Ovary (tissue), 3 donors: ENCODE measurements at regions not wholly inside any gene's neighbourhood (a gene's known extent, or its start where the extent isn't known, plus 50 kb on each side); places are given as distances from the start of the nearest gene placed in this dataset.
"Not testable (repeated sequence)": the region's sequence is repeated elsewhere in the genome, so short reads cannot be mapped to it uniquely, and the experiment has no call there.

Experiments
- POLR2A ChIP-seq: fragments of 450-650 bp; IDR thresholded peaks from one replicate; pipeline ENCODE4 v1.6.1; 2017; ENCODE audit warnings: antibody characterized with exemption, mild to moderate bottlenecking, moderate library complexity
- TF ChIP-seq, protein P1 (sequence below), 3 donors: fragments of 450-650 bp in 2 of 3; fragments of 200-600 bp in 1 of 3; IDR thresholded peaks; one replicate each; pipeline versions ENCODE4 v1.5.1 to v1.8.0; 2016 to 2022; ENCODE audit warnings: antibody characterized with exemption in 3 of 3, mild to moderate bottlenecking in 1 of 3
- donor health status: DM: no; HTN: no; CAD: no.

DNA sequence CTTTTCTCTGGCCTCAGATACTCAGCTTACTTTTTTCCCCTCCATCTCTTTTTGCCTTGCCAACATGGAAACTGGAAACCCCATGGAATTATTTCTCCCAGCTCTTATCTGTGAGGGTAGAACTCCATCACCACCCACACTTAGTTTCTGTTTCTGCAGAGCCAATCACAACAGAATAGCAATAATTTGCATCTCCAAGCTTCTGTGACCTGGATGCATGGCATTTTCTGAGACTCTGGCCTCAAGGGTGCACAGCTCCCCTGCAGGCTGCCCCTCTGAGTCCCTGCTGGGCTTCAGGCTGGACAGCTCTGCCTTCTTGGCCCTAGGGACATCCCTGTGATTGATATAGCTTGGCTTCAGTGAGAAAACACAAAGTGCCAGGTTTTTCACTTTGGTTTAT is 316.5 kb upstream of the FZD8 start:
- TF ChIP-seq, protein P1, sequence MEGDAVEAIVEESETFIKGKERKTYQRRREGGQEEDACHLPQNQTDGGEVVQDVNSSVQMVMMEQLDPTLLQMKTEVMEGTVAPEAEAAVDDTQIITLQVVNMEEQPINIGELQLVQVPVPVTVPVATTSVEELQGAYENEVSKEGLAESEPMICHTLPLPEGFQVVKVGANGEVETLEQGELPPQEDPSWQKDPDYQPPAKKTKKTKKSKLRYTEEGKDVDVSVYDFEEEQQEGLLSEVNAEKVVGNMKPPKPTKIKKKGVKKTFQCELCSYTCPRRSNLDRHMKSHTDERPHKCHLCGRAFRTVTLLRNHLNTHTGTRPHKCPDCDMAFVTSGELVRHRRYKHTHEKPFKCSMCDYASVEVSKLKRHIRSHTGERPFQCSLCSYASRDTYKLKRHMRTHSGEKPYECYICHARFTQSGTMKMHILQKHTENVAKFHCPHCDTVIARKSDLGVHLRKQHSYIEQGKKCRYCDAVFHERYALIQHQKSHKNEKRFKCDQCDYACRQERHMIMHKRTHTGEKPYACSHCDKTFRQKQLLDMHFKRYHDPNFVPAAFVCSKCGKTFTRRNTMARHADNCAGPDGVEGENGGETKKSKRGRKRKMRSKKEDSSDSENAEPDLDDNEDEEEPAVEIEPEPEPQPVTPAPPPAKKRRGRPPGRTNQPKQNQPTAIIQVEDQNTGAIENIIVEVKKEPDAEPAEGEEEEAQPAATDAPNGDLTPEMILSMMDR (IDR thresholded peaks at IDR 0.05), result not testable (repeated sequence)
- TF ChIP-seq POLR2A, result not testable (repeated sequence)
